Hepatic stellate cell (primary cell): ENCODE measurements at regions not wholly inside any gene's neighbourhood (a gene's known extent, or its start where the extent isn't known, plus 50 kb on each side); places are given as distances from the start of the nearest gene placed in this dataset.
"Not testable (repeated sequence)": the region's sequence is repeated elsewhere in the genome, so short reads cannot be mapped to it uniquely, and the experiment has no call there.

Experiments
- DNase-seq: peaks from one replicate; pipeline ENCODE4 v3.0.0; 2011; ENCODE audit warnings: low spot score

DNA sequence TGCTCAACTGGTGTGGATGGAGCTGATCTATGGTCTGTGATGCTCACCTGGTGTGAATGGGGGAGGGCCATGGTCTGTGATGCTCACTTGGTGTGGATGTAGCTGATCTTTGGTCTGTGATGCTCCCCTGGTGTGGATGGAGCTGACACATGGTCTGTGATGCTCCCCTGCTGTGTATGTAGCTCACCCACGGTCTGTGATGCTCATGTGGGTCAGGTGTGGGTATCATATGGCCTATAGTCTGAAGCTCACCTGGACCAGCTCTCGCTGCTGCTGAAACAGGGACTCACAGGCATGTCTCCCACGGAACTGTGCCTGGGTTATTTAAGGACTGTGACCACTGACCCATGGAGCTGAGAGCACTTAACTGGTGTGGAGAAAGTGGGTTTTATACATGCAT, 109.7 kb downstream of the CRLF2 start:
- no peak for DNase-seq

DNA sequence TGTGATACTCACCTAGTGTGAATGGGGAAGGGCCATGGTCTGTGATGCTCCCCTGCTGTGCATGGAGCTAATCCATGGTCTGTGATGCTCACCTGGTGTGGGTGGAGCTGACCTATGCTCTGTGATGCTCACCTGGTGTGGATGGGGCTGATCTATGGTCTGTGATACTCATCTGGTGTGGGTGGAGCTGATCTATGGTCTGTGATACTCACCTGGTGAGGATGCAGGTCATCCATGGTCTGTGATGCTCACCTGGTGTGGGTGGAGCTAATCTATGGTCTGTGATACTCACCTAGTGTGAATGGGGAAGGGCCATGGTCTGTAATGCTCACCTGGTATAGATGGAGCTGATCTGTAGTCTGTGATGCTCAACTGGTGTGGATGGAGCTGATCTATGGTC, 110.2 kb downstream of the CRLF2 start:
- not testable (repeated sequence) for DNase-seq

DNA sequence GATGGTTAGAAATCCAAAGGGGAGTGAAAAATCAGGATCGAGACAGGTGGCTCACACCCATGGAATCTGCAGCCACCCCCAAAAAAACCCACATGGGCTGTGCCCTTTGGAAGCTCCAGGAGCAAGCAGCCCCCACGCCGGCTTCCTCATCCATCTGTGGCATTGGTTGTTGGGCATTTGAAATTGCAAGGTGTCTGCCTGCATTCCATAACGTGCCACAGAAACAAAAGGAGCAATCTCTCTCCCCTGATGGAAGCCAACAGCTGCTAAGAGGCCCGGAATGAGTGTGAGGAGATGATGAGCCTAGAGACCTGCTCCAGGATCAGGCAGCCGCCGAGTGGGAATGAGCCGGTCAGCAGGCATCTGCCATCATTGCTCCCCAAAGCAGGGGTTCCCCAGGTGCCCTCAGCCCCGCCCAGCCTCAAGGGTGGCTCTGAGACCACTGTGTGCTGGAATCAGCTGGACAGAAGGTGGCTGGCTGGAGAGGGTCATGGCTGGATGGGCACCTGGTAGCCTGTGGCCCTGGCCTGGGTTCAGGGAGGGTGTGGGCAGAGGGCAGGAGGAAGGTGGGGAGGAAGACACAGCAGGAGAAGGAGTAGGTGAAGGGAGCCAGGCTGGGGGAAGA, 113.2 kb downstream of the CRLF2 start:
- no peak for DNase-seq

DNA sequence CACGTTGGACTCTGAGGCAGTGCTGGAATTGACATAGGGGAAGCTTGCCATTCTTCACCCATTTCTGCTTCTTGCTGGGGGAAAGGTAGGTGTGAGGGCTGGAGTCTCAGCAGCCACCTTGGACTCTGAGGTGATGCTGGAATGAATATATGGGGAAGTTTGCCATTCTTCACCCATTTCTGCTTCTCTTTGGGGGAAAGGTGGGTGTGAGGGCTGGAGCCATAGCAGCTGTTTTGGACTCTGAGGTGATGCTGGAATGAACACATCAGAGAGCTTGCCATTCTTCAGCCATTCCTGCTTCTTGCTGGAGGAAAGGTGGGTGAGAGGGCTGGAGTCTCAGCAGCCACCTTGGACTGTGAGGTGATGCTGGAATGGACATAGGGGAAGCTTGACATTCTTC, 115.1 kb downstream of the CRLF2 start:
- DNase-seq = no peak

DNA sequence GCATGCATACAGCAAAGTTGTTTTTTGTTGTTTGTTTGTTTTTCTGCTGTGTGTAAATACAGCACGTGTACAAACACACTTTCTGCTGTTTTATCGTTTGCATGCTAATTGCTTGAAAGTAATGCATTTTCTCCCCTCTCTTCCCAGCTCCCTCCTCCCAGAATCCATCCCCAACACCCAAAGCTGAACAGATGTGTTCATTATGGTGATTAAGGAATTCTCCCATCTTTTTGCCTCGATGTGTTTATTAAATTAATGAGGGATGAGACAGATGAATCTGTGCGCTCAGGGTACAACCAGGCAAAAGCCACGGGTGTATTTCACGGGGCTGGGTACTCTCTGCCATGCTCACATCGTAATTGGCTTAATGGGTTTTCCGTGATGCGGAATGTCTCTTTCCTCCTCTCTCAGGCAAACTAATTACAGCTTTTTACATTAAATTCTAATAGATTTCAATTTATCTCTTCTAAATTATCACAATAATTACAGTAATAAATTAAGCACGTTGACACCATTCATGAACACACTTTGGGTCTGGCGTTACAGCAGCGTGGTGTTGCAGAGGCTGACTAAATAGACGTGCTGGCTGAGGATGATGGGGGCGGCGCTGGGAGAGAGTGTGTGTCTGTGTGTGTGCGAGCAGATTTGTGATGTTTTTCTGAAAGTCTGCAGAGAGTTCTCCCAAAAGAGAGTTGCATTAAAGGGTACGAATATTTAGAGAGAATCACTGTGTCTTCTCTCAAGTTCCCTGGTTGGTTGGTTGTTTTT, 117.7 kb downstream of the CRLF2 start:
- DNase-seq = no peak

DNA sequence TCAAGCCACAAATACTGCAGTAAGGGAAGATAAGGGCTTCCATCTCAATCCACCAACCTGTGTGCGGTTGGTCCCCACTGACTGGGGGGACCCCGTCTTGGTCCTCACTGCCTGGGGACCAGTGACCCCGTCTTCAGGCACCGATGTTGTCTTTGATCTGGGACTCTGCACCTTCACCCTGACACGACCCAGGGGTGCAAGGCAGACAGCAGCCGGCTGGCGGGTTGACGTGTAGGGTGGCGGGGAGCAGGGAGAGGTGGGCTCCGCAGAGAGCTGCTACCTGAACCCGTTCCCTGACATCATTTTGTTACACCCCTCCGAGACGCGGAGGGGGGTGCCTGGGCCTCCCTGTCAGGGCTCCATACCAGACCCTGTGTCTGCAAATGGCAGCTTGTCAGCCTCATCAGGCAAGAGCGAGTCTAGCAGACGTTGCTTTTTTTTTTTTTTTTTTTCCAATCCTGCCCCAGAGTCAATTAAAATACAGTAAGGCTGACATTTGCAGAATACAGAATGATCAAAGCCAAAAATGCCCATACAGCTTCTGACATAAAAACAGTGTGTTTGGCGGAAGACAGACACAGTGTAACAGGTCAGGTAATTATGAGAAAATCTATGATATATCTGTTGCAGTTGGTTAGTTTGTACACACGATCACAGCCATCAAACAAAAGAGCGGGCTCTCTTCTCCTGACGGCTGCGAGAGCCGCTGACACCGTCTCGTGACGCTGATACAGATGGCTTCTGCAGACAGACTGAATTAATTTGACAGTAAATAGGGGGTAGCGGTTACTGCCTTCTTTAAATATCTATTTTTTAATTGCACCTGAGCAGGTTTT, 118.6 kb downstream of the CRLF2 start:
- no peak for DNase-seq

DNA sequence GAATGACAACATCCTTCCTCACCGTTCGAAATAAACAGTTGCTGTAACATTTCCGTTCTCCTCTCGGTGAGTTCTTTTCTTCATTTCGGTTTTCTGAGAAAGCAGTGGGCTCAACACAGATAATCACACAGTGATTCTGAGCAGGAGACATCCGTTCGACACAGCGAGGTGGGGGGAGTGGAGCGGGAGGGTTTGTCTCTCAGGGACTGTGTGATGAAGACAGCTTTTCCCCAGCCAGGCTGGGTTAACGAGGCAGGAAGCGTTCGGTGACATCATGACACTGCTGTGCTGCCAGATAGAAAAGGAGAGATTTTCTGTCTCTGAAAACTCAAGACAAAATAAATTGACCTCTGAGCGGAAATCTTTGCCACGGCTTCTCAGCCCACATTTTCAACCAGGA, 119.3 kb downstream of the CRLF2 start:
- DNase-seq = no peak

DNA sequence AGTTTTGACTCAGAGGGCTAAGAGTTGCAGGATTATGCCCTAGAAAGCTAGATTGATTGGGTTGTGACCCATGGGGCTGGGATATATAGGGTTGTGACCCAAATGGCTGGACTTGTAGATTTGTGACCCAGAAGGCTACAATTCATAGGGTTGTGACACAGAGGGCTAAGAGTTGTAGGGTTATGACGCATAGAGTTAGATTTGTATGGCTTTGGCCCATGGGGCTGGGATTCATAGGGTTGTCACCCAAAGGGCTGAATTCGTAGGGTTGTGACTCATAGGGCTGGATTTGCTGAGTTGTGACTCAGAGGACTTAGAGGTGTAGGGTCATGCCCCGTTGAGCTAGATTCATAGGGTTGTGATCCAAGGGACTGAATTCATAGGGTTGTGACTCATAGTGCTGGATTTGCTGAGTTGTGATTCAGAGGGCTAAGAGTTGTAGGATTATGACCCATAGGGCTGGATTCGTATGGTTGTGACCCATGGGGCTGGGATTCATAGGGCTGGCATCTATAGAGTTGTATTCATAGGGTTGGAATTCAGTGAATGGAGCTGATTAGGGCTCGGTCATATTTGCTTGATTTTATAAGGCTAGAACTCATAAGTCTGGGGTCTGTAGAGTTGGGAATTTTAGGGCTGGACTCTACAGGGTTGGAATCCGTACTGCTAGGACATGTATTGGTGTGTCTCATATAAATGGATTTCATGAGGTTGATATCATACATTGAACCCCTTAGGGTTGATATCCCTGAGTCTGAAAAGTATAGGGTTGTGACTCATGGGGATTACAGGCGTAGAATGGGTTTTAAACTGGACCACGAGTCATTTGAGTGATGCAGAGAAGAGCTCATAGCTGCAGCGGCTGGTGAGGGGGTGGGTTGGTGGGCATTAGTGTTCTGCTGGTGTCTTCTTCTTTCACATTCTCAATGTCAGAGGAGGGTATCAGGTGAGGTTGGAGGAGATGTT, 125.7 kb downstream of the CRLF2 start:
- DNase-seq = no peak

DNA sequence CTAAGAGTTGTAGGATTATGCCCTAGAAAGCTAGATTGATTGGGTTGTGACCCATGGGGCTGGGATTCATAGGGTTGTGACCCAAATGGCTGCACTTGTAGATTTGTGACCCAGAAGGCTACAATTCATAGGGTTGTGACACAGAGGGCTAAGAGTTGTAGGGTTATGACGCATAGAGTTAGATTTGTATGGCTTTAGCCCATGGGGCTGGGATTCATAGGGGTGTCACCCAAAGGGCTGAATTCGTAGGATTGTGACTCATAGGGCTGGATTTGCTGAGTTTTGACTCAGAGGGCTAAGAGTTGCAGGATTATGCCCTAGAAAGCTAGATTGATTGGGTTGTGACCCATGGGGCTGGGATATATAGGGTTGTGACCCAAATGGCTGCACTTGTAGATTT, 126.6 kb downstream of the CRLF2 start:
- DNase-seq = not testable (repeated sequence)

DNA sequence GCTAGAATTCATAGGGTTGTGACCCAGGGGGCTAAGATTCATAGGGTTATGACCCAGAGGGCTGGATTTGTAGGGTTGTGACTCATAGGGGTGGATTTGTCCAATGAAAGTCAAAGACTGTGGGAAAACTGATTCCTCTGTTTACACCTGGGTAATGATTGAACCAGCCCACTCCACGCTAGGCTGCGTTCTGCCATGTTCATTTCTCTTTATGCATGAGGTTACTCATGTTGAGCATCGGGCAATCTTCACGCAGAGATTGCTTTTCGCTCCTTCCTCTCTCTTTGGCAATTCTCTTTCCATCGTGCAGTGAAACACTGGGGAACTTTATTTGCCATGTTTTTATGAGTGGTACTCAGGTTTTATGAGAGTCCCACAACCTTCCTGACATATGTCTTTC, 127.8 kb downstream of the CRLF2 start:
- DNase-seq = no peak

DNA sequence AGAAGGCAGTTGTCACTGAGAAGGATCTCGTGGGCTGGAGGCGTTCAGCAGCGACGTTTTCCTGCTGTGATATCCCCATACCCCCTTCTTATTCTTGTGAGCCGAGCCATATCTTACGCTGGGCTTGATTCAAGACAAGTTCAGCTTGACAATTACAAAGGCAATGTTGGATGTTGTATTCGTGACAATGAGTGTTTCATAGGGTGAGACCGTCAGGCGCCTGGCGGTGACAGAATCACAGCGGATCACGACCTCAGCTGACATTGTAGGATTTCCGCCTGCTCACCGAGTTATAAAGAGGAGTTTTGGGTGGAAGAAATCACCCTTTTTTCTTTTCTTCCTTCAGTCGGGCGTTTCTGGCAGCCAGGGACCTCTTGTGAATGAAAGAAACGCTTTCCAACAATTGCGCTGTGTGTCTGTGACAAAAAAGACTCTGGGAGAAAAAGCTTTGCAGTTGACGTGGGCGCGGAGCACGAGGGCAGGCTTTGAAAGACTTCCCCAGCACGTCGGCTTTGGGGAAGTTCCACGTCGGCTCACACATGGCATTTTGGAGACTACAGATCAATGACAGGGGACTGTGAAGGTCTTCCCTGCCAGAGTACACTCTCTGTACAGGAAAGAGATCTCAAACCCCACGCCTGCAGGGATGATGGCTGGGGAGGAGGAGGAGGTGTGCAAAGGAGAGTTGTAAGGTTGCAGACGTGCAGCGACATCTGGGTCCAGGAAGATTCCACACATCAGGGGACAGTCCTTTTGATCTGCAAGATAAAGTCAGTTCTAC, 135.4 kb downstream of the CRLF2 start:
- DNase-seq = no peak

DNA sequence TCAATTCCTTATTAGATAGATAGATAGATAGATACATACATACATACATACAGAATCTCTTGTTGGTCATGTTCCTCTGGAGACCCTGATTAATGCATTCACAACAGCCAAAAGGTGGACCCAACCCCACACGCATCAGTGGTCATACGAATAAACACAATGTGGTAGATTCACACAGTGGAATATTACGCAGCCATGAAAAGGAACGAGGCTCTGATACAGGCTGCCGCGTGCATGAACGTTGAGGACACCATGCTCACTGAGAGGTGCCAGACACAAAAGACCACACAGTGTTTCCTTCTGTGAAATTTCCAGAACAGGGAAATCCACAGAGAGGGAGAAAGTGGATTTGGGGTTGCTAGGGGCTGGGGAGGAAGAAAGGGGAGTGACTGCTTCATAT, 136.7 kb downstream of the CRLF2 start:
- no peak for DNase-seq

DNA sequence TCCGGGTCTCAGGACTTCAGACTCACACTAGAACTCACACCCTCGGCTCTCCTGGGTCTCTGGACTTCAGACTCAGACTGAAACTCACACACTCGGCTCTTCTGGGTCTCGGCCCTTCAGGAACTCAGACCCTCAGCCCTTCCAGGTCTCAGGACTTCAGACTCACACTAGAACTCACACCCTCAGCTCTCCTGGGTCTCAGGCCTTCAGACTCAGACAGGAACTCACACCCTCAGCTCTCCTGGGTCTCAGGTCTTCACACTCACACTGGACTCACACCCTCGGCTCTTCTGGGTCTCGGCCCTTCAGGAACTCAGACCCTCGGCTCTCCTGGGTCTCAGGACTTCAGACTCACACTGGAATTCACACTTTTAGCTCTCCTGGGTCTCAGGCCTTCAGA, 137.3 kb downstream of the CRLF2 start:
- DNase-seq = no peak

DNA sequence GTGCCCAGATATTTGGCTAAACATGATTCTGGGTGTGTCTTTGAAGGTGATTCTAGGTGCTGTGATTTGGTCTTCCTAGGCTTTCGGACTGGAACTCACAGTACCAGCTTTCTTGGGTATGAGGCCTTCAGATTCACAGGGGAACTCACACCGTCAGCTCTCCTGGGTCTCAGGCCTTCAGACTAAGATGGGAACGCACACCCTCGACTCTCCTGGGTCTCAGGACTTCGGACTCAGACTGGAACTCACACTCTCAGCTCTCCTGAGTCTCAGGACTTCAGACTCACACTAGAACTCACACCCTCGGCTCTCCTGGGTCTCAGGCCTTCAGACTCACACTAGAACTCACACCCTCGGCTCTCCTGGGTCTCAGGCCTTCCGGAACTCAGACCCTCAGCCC, 137.7 kb downstream of the CRLF2 start:
- no peak for DNase-seq

DNA sequence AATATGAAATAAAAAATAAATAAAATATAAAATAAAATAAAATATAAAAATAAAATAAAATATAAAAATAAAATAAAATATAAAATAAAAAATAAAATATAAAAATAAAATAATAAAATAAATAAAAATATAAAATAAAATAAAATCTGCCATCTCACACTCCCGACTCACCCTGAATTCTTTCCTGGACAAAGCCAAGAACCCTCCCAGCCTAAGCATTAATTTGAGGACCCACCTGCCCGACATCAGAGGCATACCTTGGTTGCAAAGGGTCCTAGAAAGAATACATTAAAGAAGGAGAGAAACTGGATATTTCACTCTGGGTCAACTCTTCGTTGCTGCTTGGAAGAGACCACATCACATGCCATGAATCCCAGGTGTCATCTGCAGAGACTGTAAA, 138.3 kb downstream of the CRLF2 start:
- no peak for DNase-seq

DNA sequence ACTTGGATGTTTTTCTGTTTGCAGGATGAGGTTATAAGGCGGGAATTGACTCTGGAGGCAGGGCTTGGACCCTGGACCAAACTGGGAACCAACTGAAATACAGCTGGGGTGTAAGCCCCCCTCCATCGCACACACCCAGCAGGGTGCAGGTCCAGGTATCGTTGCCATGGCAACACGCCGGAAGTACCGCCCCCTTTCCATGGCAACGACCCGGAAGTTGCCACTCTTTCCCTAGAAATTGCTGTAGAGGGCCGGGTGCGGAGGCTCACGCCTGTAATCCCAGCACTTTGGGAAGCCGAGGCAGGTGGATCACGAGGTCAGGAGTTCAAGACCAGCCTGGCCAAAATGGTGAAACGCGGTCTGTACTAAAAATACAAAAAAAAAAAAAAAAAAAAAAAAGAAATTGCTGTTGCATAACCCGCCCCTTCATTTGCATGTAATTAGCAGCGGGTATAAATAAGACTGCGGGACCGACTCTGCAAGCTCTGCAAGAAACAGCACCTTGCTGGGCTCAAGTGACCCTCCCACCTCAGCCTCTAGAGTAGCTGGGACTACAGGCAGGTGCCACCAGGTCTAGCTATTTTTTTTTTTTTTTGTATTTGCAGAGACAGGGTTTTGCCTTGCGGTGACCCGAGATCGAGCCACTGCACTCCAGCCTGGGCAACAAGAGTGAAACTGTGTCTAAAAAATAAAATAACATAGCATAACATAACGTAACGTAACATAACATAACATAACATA, 139.6 kb downstream of the CRLF2 start:
- DNase-seq = no peak

DNA sequence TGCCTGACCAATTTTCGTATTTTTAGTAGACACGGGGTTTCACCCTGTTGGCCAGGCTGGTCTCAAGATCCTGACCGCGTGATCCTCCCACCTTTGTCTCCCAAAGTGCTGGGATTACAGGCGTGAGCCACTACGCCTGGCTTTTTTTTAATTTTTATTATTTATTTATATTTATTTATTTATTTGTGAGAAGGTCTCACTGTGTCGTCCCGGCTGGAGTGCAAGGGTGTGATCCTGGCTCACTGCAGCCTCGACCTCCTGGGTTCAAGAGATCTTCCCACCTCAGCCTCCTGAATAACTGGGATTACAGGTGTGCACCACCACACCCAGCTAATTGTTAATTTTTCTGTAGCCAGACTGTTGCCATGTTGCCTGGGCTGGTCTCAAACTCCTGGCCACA, 141.1 kb downstream of the CRLF2 start:
- DNase-seq = no peak

DNA sequence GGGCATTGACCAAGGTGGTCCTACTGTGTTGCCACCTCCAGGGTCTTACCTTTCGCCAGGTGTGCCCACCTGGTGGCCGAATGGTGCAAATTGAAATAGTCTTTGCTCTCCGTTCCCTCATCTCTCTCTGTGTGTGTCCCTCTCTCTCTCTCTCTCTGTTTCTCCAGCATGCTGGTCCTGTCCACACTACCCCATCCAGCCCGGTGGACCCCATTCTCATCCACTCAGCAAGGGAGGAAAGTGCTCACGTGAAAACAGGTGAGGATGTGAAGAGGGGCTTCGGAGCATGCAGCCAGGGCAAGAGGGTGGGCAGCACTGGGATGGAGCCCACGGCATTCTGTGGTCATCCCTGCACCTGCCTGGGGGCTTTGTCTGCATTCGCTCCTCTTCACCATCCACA, 150.1 kb downstream of the CRLF2 start:
- DNase-seq = no peak

DNA sequence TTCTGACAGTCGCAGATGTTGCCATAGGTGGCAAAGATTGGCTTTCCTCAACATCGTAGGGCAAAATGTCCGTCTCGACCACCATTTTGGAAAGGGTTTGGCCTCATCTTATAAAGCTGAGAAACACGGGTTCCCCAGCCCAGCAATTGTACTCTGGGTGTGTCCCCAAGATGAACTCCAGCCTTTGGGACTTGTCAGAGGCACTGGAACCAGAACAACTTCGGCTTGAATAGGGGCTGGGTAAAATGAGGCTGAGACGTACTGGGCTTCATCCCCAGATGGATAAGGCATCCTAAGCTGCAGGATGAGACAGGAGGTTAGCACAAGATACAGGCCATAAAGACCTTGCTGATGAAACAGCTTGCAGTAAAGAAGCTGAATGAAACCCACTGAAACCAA, 151.9 kb downstream of the CRLF2 start:
- no peak for DNase-seq
